ENCODE measurements at regions not wholly inside any gene's neighbourhood (a gene's known extent, or its start where the extent isn't known, plus 50 kb on each side); places are given as distances from the start of the nearest gene placed in this dataset.

DNA sequence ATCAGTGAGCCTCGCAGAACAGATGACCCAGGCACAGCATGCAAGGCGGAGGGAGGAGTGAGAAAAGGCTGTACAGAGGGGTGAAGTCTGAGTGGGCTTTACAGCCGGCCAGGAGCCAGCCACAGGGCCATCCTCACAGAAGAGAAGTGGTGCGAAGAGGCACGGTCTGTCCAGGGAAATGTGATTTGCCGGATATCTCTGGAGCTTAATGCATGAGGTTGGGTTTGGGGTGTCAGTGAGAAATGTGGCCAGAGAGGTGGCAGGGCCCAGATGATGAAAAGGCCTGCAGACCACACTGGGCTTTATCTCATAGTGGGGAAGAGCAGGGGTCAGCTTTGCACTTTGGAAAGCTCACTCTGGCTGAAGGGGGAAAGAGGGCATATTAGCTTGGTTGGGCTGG lies 255.2 kb downstream of the BUD13 start:
- H3K4me1 ChIP-seq (ENCODE audit: control insufficient read depth in 1 of 2, insufficient read depth in 2 of 2, low read length in 2 of 2): no peaks in the 10 kb centered on the region
- H3K4me3 ChIP-seq (replicated peaks in 1 of 3; ENCODE audit: low read depth in 2 of 3, low read length in 3 of 3): no peak overlapping the region
- peaks cover 0 to 2% of the 10 kb centered on the region in 2 donors for H3K27me3 ChIP-seq (ENCODE audit: control insufficient read depth in 2 of 2, insufficient read depth in 2 of 2, low read length in 2 of 2)
- no peaks in the 10 kb centered on the region for H4K20me1 ChIP-seq (ENCODE audit: insufficient read depth, low read length)
- no peak overlapping the region for H3K4me3 Mint-ChIP-seq
- DNase-seq: no peak
- H3K9me3 ChIP-seq (replicated peaks in 1 of 2; ENCODE audit: control insufficient read depth in 1 of 2, insufficient read depth in 1 of 2, low read length in 2 of 2): no peaks in the 10 kb centered on the region
- WGBS (ENCODE audit: insufficient coverage): 71% methylated on average over 6 of the region's 6 CpGs
- no peaks in the 10 kb centered on the region for H3K36me3 ChIP-seq (replicated peaks in 1 of 2; ENCODE audit: control insufficient read depth in 1 of 2, insufficient read depth in 2 of 2, low read length in 2 of 2)
- peaks cover 0 to 1% (median 0%) of the 10 kb centered on the region in 7 donors for H3K9me3 Mint-ChIP-seq
- H3K36me3 Mint-ChIP-seq: no peaks in the 10 kb centered on the region
- no peaks in the 10 kb centered on the region for H3K79me2 ChIP-seq (ENCODE audit: insufficient read depth, low read length)
- peak overlapping the region in 1 of 7 donors; percentile 14 for H3K27ac Mint-ChIP-seq
- intact Hi-C loops (cut with micrococcal nuclease): no loop called here
- peaks cover 2 to 18% (median 13%) of the 10 kb centered on the region in 3 donors for H3K27me3 Mint-ChIP-seq (ENCODE audit: low read depth in 3 of 3)
- H2AFZ ChIP-seq (ENCODE audit: insufficient read depth, low read depth, low read length, poor library complexity, severe bottlenecking): no peak overlapping the region
- no peak overlapping the region for H3K9ac ChIP-seq (ENCODE audit: insufficient read depth, low read length, poor library complexity, severe bottlenecking)
- H3K4me1 Mint-ChIP-seq: no peaks in the 10 kb centered on the region
- no peak for TF ChIP-seq CTCF (IDR thresholded peaks at IDR 0.05)
- H3K4me2 ChIP-seq (replicated peaks; ENCODE audit: extremely low read depth, low read length, poor library complexity, severe bottlenecking): no peak overlapping the region
- no peak overlapping the region for H3K27ac ChIP-seq (ENCODE audit: low read depth in 1 of 2, low read length in 2 of 2)

- Histone ChIP-seq H3K27ac (ENCODE audit: low read depth in 1 of 2, low read length in 2 of 2) (no peak overlapping the region), H3K9me3 (replicated peaks in 1 of 2; ENCODE audit: control insufficient read depth in 1 of 2, insufficient read depth in 1 of 2, low read length in 2 of 2) (no peaks in the 10 kb centered on the region), H3K4me1 (ENCODE audit: control insufficient read depth in 1 of 2, insufficient read depth in 2 of 2, low read length in 2 of 2) (no peaks in the 10 kb centered on the region), H3K9ac (ENCODE audit: insufficient read depth, low read length, poor library complexity, severe bottlenecking) (no peak overlapping the region), H2AFZ (ENCODE audit: insufficient read depth, low read depth, low read length, poor library complexity, severe bottlenecking) (no peak overlapping the region), H3K4me3 (replicated peaks in 1 of 3; ENCODE audit: low read depth in 2 of 3, low read length in 3 of 3) (no peak overlapping the region), H4K20me1 (ENCODE audit: insufficient read depth, low read length) (no peaks in the 10 kb centered on the region), H3K4me2 (replicated peaks; ENCODE audit: extremely low read depth, low read length, poor library complexity, severe bottlenecking) (no peak overlapping the region), H3K79me2 (ENCODE audit: insufficient read depth, low read length) (no peaks in the 10 kb centered on the region), H3K27me3 (ENCODE audit: control insufficient read depth in 2 of 2, insufficient read depth in 2 of 2, low read length in 2 of 2) (no peaks in the 10 kb centered on the region), H3K36me3 (replicated peaks in 1 of 2; ENCODE audit: control insufficient read depth in 1 of 2, insufficient read depth in 2 of 2, low read length in 2 of 2) (no peaks in the 10 kb centered on the region)
- whole genome bisulfite sequencing (ENCODE audit: insufficient coverage): 89% methylated on average over 3 of the region's 4 CpGs
- H3K4me1 Mint-ChIP-seq: no peaks in the 10 kb centered on the region
- H3K27me3 Mint-ChIP-seq (ENCODE audit: low read depth in 3 of 3): peaks cover 2 to 14% (median 10%) of the 10 kb centered on the region in 3 donors
- TF ChIP-seq CTCF (IDR thresholded peaks at IDR 0.05): no peak
- intact Hi-C loops (cut with micrococcal nuclease): no loop called here
- H3K27ac Mint-ChIP-seq: no peak overlapping the region
- no peaks in the 10 kb centered on the region for H3K9me3 Mint-ChIP-seq
- no peaks in the 10 kb centered on the region for H3K36me3 Mint-ChIP-seq
- no peak overlapping the region for H3K4me3 Mint-ChIP-seq
- DNase-seq: no peak
Observed at GRCh38 chr11:116517077-116517476, 255.7 kb downstream of the BUD13 start.

Measured in CD14-positive monocyte (primary cell).